Heart left ventricle (tissue), 16 donors: ENCODE measurements at regions not wholly inside any gene's neighbourhood (a gene's known extent, or its start where the extent isn't known, plus 50 kb on each side); places are given as distances from the start of the nearest gene placed in this dataset.

Source experiments
- ATAC-seq, 4 donors: fragments of 200-7000 bp; cut with Tn5 transposase; one replicate each; pipeline ENCODE4 v1.9.1; 2020 to 2022; ENCODE audit warnings: moderate library complexity in 4 of 4, mild to moderate bottlenecking in 3 of 4, moderate number of reproducible peaks in 1 of 4
- DNase-seq, 5 donors: peaks; one replicate each; pipeline ENCODE4 v3.0.0-alpha.2; 2020
- H3K27ac ChIP-seq, 12 donors: fragments of 200-600 bp; sonication (generic) in 4 of 12; one replicate each; pipeline versions ENCODE4 v1.5.0 to v1.8.0; 2016 to 2022; ENCODE audit warnings: mild to moderate bottlenecking in 2 of 12
- H3K27me3 ChIP-seq, 9 donors: fragments of 200-600 bp; sonication (generic) in 2 of 9; one replicate each; pipeline versions ENCODE4 v1.5.1 to v1.8.0; 2016 to 2022; ENCODE audit warnings: mild to moderate bottlenecking in 3 of 9
- H3K36me3 ChIP-seq, 9 donors: fragments of 200-600 bp; sonication (generic) in 2 of 9; one replicate each; pipeline versions ENCODE4 v1.5.0 to v1.8.0; 2018 to 2022; ENCODE audit warnings: mild to moderate bottlenecking in 2 of 9
- H3K4me1 ChIP-seq, 12 donors: fragments of 200-600 bp; sonication (generic) in 4 of 12; one replicate each; pipeline versions ENCODE4 v1.5.0 to v1.8.0; 2016 to 2022; ENCODE audit warnings: mild to moderate bottlenecking in 3 of 12
- H3K4me3 ChIP-seq, 12 donors: fragments of 200-600 bp; sonication (generic) in 4 of 12; one replicate each; pipeline versions ENCODE4 v1.5.0 to v1.8.0; 2017 to 2022; ENCODE audit warnings: mild to moderate bottlenecking in 9 of 12, moderate library complexity in 4 of 12
- H3K9me3 ChIP-seq, 12 donors: fragments of 200-600 bp; sonication (generic) in 4 of 12; one replicate each; pipeline versions ENCODE4 v1.5.0 to v1.8.0; 2016 to 2022; ENCODE audit warnings: mild to moderate bottlenecking in 1 of 12
- CTCF ChIP-seq, 12 donors: fragments of 200-600 bp; sonication (generic) in 4 of 12; IDR thresholded peaks; one replicate each; pipeline versions ENCODE4 v1.5.0 to v1.8.0; 2018 to 2022; ENCODE audit warnings: antibody characterized with exemption in 12 of 12, mild to moderate bottlenecking in 5 of 12
- POLR2A ChIP-seq, 2 donors: fragments of 450-650 bp; IDR thresholded peaks; one replicate each; pipeline ENCODE4 v1.6.1; 2017; ENCODE audit warnings: antibody characterized with exemption in 2 of 2, mild to moderate bottlenecking in 2 of 2, moderate library complexity in 2 of 2
- WGBS, 4 donors: extraction: QIAGEN DNeasy Blood & Tissue Kit in 2 of 4; methylation state at CpG; one replicate each; pipeline versions ENCODE4 v1.1.5 to v1.1.7; 2013 to 2018; 5-methylcytosine and 5-hydroxymethylcytosine counted together
- intact Hi-C, 10 donors: fragments of 100-400 bp; cut with DNase I; formaldehyde crosslinking; loops; one replicate each; pipeline versions ENCODE4 v1.11.1 to v1.14.2; 2022
- donor health status: ischemic (EF 13 %, LVEDD 7.1; RV severe dilation, severe dysfunction).
- donor health status: healthy with polysubstance abuse.
- donor health status: DM: no; HTN: yes; CAD: no.
- donor health status: DM: no; HTN: no; CAD: no.
- donor health status: ischemic (EF 25% LVEDD 6.9; RV normal size, moderate dysfunction).
- donor health status: ischemic (EF 25% LVEDD 5.7; RV mildly dilated, moderate dysfunction).
- donor health status: healthy.
- donor health status: DM: yes; HTN: yes; CAD: no.
- donor health status: ischemic (EF 35%, LVEDD 5.7; RV mildly dilated, moderate dysfunction).
- donor health status: nonischemic (EF 11% LVEDD 7.7; RV severe dilation, severe dysfunction).
- donor health status: DM: yes; HTN: yes; CAD: no.
- donor health status: PGD.
- donor health status: ischemic (EF 29% LVEDD 5.4; RV normal size, mild dysfunction).
- donor health status: nonischemic (EF 23%, LVEDD 6.1; RV moderate dilation, normal function).

GRCh38 chr6:66848244-66848953 lies 1141.4 kb upstream of the EYS start:
- Histone ChIP-seq H3K4me1 (no peaks in the 10 kb centered on the region), H3K36me3 (no peaks in the 10 kb centered on the region), H3K4me3 (no peak overlapping the region), H3K27me3 (no peaks in the 10 kb centered on the region), H3K27ac (no peak overlapping the region), H3K9me3 (no peaks in the 10 kb centered on the region)
- intact Hi-C loops: no loop called here
- WGBS, 4 donors: 66 to 77% (median 71%) methylated on average over 3 of the region's 3 CpGs
- DNase-seq (no peak), ATAC-seq (no peak)
- TF ChIP-seq CTCF (IDR thresholded peaks at IDR 0.05): no peak
- TF ChIP-seq POLR2A (IDR thresholded peaks at IDR 0.05): no peak

- intact Hi-C loops: no loop called here
- no peaks in the 10 kb centered on the region for H3K36me3 ChIP-seq
- no peaks in the 10 kb centered on the region for H3K27me3 ChIP-seq
- TF ChIP-seq CTCF (IDR thresholded peaks at IDR 0.05) (no peak), POLR2A (IDR thresholded peaks at IDR 0.05) (no peak)
- no peak for ATAC-seq
- no peaks in the 10 kb centered on the region for H3K4me1 ChIP-seq
- DNase-seq: no peak
- H3K4me3 ChIP-seq: no peak overlapping the region
- WGBS, 4 donors: 70 to 79% (median 73%) methylated on average over 5 of the region's 5 CpGs
- no peak overlapping the region for H3K27ac ChIP-seq
- H3K9me3 ChIP-seq: peaks cover 0 to 3% (median 0%) of the 10 kb centered on the region in 12 donors
These were observed 1131.7 kb upstream of the EYS start for GRCh38 chr6:66838764-66839163.

GRCh38 chr6:66825539-66825938 lies 1118.5 kb upstream of the EYS start:
- Histone ChIP-seq H3K27me3 (no peaks in the 10 kb centered on the region), H3K9me3 (peaks cover 0 to 5% (median 0%) of the 10 kb centered on the region in 12 donors), H3K27ac (no peak overlapping the region), H3K4me1 (no peaks in the 10 kb centered on the region), H3K4me3 (no peak overlapping the region), H3K36me3 (no peaks in the 10 kb centered on the region)
- WGBS, 4 donors: 67 to 75% (median 71%) methylated on average over 3 of the region's 3 CpGs
- intact Hi-C loops: no loop called here
- TF ChIP-seq POLR2A (IDR thresholded peaks at IDR 0.05) (no peak), CTCF (IDR thresholded peaks at IDR 0.05) (no peak)
- DNase-seq (peak in 1 of 5 donors; percentile 4), ATAC-seq (no peak)

- no peaks in the 10 kb centered on the region for H3K4me1 ChIP-seq
- peaks cover 0 to 7% (median 0%) of the 10 kb centered on the region in 12 donors for H3K9me3 ChIP-seq
- H3K27ac ChIP-seq: no peak overlapping the region
- ATAC-seq (no peak), DNase-seq (no peak)
- H3K4me3 ChIP-seq: no peak overlapping the region
- H3K27me3 ChIP-seq: no peaks in the 10 kb centered on the region
- no peaks in the 10 kb centered on the region for H3K36me3 ChIP-seq
- 68 to 83% (median 69%) methylated on average over 3 of the region's 3 CpGs for WGBS, 4 donors
- intact Hi-C loops: no loop called here
- TF ChIP-seq POLR2A (IDR thresholded peaks at IDR 0.05) (no peak), CTCF (IDR thresholded peaks at IDR 0.05) (no peak)
These were observed 1107.1 kb upstream of the EYS start for GRCh38 chr6:66814156-66814555.
